PC-9 (cell line): ENCODE measurements at regions not wholly inside any gene's neighbourhood (a gene's known extent, or its start where the extent isn't known, plus 50 kb on each side); places are given as distances from the start of the nearest gene placed in this dataset.

Source experiments
- BruUV-seq: library from RNA; stranded (reverse); fragments of 400-500 nt; replicated peaks from 2 replicates; lab custom pipeline; 2021; lab: Mats Ljungman, UMichigan
- CTCF ChIA-PET: fragments of 300-600 bp; sonication (Branson Sonifier 250); formaldehyde crosslinking; loops from one replicate; lab custom pipeline; 2022; ENCODE audit warnings: antibody characterized with exemption; lab: Charles Lee
- POLR2A ChIA-PET: fragments of 300-600 bp; sonication (Branson Sonifier 250); formaldehyde crosslinking; loops from one replicate; lab custom pipeline; 2022; ENCODE audit warnings: antibody characterized with exemption; ENCODE audit not compliant: unreplicated experiment; lab: Charles Lee
- DNase-seq, 2 experiments: peaks; one replicate each; pipeline versions ENCODE4 v3.0.0 to v3.0.0-alpha.2; 2015 to 2022; ENCODE audit warnings: mixed read lengths in 1 of 2
- H2AFZ ChIP-seq: fragments of 200-600 bp; sonication (generic); 2 replicates; pipeline ENCODE4 v1.8.1; 2017; ENCODE audit warnings: antibody characterized with exemption
- H3F3A ChIP-seq: fragments of 200-600 bp; sonication (generic); 2 replicates; pipeline ENCODE4 v1.8.1; 2017; ENCODE audit warnings: antibody characterized with exemption, mild to moderate bottlenecking, low read depth; ENCODE audit not compliant: insufficient read depth
- H3K27ac ChIP-seq: fragments of 200-600 bp; sonication (generic); 2 replicates; pipeline ENCODE4 v1.6.1; 2016; ENCODE audit warnings: mixed run types
- H3K27me3 ChIP-seq: fragments of 200-600 bp; sonication (generic); 2 replicates; pipeline ENCODE4 v1.6.1; 2016; ENCODE audit warnings: low read depth, mixed run types; ENCODE audit not compliant: insufficient read depth
- H3K36me3 ChIP-seq: fragments of 200-600 bp; sonication (generic); 2 replicates; pipeline ENCODE4 v1.6.1; 2016; ENCODE audit warnings: low read depth, mixed run types
- H3K4me1 ChIP-seq: fragments of 200-600 bp; sonication (generic); replicated peaks from 2 replicates; pipeline ENCODE4 v1.6.1; 2016; ENCODE audit warnings: mixed run types; ENCODE audit not compliant: insufficient read depth
- H3K4me2 ChIP-seq: fragments of 200-600 bp; sonication (generic); 2 replicates; pipeline ENCODE4 v1.6.1; 2017; ENCODE audit warnings: mixed run types
- H3K4me3 ChIP-seq: fragments of 200-600 bp; sonication (generic); 2 replicates; pipeline ENCODE4 v1.6.1; 2016; ENCODE audit warnings: mixed run types
- H3K79me2 ChIP-seq: fragments of 200-600 bp; sonication (generic); 2 replicates; pipeline ENCODE4 v1.6.1; 2017; ENCODE audit warnings: low read depth, mixed run types
- H3K9me2 ChIP-seq: fragments of 200-600 bp; sonication (generic); 2 replicates; pipeline ENCODE4 v1.8.1; 2017; ENCODE audit warnings: mild to moderate bottlenecking; ENCODE audit not compliant: insufficient read depth
- H3K9me3 ChIP-seq: fragments of 200-600 bp; sonication (generic); 2 replicates; pipeline ENCODE4 v1.8.1; 2016; ENCODE audit warnings: low read depth; ENCODE audit not compliant: insufficient read depth
- H4K20me1 ChIP-seq: fragments of 200-600 bp; sonication (generic); 2 replicates; pipeline ENCODE4 v1.8.1; 2017; ENCODE audit not compliant: insufficient read depth
- EZH2 ChIP-seq: fragments of 200-600 bp; sonication (generic); IDR thresholded peaks from 2 replicates; pipeline ENCODE4 v1.8.0; 2017; ENCODE audit warnings: antibody characterized with exemption, low read depth
- intact Hi-C: fragments of 100-400 bp; cut with micrococcal nuclease; formaldehyde crosslinking; loops from one replicate; pipeline ENCODE4 v1.10.0; 2022; ENCODE audit not compliant: unreplicated experiment
- TF ChIP-seq, protein P1 (sequence below): fragments of 200-600 bp; sonication (generic); conservative IDR thresholded peaks from 2 replicates; pipeline ENCODE4 v1.6.1; 2017; ENCODE audit warnings: mixed run types, antibody characterized with exemption, mild to moderate bottlenecking, moderate library complexity

DNA sequence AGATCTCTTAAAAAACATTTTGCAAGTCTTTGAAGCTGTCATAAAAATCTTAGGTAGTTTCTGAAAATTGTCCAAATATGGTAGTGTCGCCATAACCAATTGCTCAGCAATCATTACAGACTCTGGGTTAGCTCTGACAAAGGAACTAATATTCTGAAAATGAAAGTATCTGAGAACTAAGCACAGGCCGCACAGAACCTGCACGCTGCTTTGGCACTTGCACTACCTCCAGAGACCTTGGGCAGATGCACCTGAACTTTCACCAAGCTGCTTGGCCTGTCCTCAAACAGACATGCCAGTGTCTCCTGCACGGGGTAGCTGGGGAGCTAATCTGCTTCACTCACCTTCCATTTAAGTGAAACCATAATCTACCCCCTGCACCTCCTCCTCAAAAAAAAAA is 317.0 kb downstream of the MAF start:
- CTCF ChIA-PET: no interaction called here
- H3K27ac ChIP-seq: no peak overlapping the region
- H3F3A ChIP-seq: no peaks in the 10 kb centered on the region
- DNase-seq: no peak
- H3K9me3 ChIP-seq: no peaks in the 10 kb centered on the region
- H4K20me1 ChIP-seq: no peaks in the 10 kb centered on the region
- no peak for TF ChIP-seq EZH2
- TF ChIP-seq, protein P1, sequence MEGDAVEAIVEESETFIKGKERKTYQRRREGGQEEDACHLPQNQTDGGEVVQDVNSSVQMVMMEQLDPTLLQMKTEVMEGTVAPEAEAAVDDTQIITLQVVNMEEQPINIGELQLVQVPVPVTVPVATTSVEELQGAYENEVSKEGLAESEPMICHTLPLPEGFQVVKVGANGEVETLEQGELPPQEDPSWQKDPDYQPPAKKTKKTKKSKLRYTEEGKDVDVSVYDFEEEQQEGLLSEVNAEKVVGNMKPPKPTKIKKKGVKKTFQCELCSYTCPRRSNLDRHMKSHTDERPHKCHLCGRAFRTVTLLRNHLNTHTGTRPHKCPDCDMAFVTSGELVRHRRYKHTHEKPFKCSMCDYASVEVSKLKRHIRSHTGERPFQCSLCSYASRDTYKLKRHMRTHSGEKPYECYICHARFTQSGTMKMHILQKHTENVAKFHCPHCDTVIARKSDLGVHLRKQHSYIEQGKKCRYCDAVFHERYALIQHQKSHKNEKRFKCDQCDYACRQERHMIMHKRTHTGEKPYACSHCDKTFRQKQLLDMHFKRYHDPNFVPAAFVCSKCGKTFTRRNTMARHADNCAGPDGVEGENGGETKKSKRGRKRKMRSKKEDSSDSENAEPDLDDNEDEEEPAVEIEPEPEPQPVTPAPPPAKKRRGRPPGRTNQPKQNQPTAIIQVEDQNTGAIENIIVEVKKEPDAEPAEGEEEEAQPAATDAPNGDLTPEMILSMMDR: no peak
- POLR2A ChIA-PET: no interaction called here
- no TSS peak for BruUV-seq
- H3K9me2 ChIP-seq: no peaks in the 10 kb centered on the region
- no peaks in the 10 kb centered on the region for H3K79me2 ChIP-seq
- H3K4me1 ChIP-seq: no peaks in the 10 kb centered on the region
- no peak overlapping the region for H3K4me2 ChIP-seq
- intact Hi-C loops: no loop called here
- no peak overlapping the region for H2AFZ ChIP-seq
- no peak overlapping the region for H3K4me3 ChIP-seq
- peaks cover 82% of the 10 kb centered on the region for H3K27me3 ChIP-seq
- H3K36me3 ChIP-seq: no peaks in the 10 kb centered on the region

DNA sequence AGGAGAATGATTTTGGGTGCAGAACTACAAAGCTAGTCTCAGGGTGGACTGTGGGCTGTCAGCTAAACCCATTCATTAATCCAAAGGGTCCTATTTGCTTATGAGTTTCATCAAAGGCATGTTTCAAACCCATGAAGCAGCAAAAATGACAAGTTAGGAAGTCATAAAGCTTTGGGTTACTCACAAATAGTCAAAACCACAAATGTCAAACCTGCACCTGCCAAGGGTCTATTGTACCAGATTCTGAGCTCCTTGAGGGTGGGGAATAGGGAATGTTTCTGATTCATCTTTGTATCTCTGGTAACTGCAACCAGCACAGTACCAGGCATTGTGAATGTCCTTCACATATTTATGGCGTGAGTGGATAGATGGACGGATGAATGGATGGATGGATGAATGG is 317.7 kb downstream of the MAF start:
- no peak for DNase-seq
- H3F3A ChIP-seq: no peaks in the 10 kb centered on the region
- no peak overlapping the region for H3K27ac ChIP-seq
- H3K4me3 ChIP-seq: no peak overlapping the region
- no TSS peak for BruUV-seq
- H2AFZ ChIP-seq: no peak overlapping the region
- H3K9me3 ChIP-seq: no peaks in the 10 kb centered on the region
- H3K79me2 ChIP-seq: no peaks in the 10 kb centered on the region
- H3K27me3 ChIP-seq: peaks cover 88% of the 10 kb centered on the region
- TF ChIP-seq, protein P1: no peak
- TF ChIP-seq EZH2: no peak
- POLR2A ChIA-PET: no interaction called here
- no peaks in the 10 kb centered on the region for H3K9me2 ChIP-seq
- CTCF ChIA-PET: no interaction called here
- H4K20me1 ChIP-seq: no peaks in the 10 kb centered on the region
- no peaks in the 10 kb centered on the region for H3K36me3 ChIP-seq
- no peaks in the 10 kb centered on the region for H3K4me1 ChIP-seq
- no peak overlapping the region for H3K4me2 ChIP-seq
- intact Hi-C loops: no loop called here

DNA sequence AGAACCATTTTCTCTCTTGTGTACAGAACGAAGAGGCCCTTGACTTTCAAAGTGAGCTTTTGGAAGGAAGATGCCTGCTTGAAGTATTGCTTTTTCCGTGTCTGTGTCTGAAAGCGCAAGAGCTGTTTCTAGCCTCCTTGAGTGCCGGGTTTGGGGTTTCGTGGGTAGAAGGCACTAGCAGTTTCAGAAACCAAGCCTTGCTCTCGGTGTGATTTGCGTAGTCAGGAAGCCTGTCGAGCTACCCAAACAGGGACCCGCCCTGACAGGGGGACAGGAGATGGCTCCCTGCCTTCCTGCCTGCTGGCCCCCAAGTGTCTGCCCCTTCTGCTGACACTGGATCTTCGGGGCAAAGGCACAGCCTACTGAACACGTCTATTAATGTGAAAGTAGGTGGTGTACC is 322.0 kb downstream of the MAF start:
- Histone ChIP-seq H2AFZ (no peak overlapping the region), H3K9me3 (no peaks in the 10 kb centered on the region), H3K4me1 (no peaks in the 10 kb centered on the region), H3K4me3 (no peak overlapping the region), H3K36me3 (no peaks in the 10 kb centered on the region), H3K9me2 (no peaks in the 10 kb centered on the region), H3K79me2 (no peaks in the 10 kb centered on the region), H4K20me1 (no peaks in the 10 kb centered on the region), H3F3A (no peaks in the 10 kb centered on the region), H3K4me2 (no peak overlapping the region), H3K27ac (no peak overlapping the region), H3K27me3 (peaks cover 88% of the 10 kb centered on the region)
- intact Hi-C loops: no loop called here
- POLR2A ChIA-PET: no interaction called here
- CTCF ChIA-PET: no interaction called here
- TF ChIP-seq EZH2: no peak
- TF ChIP-seq, protein P1: no peak
- BruUV-seq: no TSS peak
- DNase-seq: no peak
